PC-9 (cell line): ENCODE measurements at regions not wholly inside any gene's neighbourhood (a gene's known extent, or its start where the extent isn't known, plus 50 kb on each side); places are given as distances from the start of the nearest gene placed in this dataset.
A peak's percentile ranks its signal among the peaks of the same experiment; 100 is the strongest.

ENCODE experiments used
- BruUV-seq: library from RNA; stranded (reverse); fragments of 400-500 nt; replicated peaks from 2 replicates; lab custom pipeline; 2021; lab: Mats Ljungman, UMichigan
- CTCF ChIA-PET: fragments of 300-600 bp; sonication (Branson Sonifier 250); formaldehyde crosslinking; loops from one replicate; lab custom pipeline; 2022; ENCODE audit warnings: antibody characterized with exemption; lab: Charles Lee
- POLR2A ChIA-PET: fragments of 300-600 bp; sonication (Branson Sonifier 250); formaldehyde crosslinking; loops from one replicate; lab custom pipeline; 2022; ENCODE audit warnings: antibody characterized with exemption; ENCODE audit not compliant: unreplicated experiment; lab: Charles Lee
- DNase-seq, 2 experiments: peaks; one replicate each; pipeline versions ENCODE4 v3.0.0 to v3.0.0-alpha.2; 2015 to 2022; ENCODE audit warnings: mixed read lengths in 1 of 2
- H2AFZ ChIP-seq: fragments of 200-600 bp; sonication (generic); 2 replicates; pipeline ENCODE4 v1.8.1; 2017; ENCODE audit warnings: antibody characterized with exemption
- H3F3A ChIP-seq: fragments of 200-600 bp; sonication (generic); 2 replicates; pipeline ENCODE4 v1.8.1; 2017; ENCODE audit warnings: antibody characterized with exemption, mild to moderate bottlenecking, low read depth; ENCODE audit not compliant: insufficient read depth
- H3K27ac ChIP-seq: fragments of 200-600 bp; sonication (generic); 2 replicates; pipeline ENCODE4 v1.6.1; 2016; ENCODE audit warnings: mixed run types
- H3K27me3 ChIP-seq: fragments of 200-600 bp; sonication (generic); 2 replicates; pipeline ENCODE4 v1.6.1; 2016; ENCODE audit warnings: low read depth, mixed run types; ENCODE audit not compliant: insufficient read depth
- H3K36me3 ChIP-seq: fragments of 200-600 bp; sonication (generic); 2 replicates; pipeline ENCODE4 v1.6.1; 2016; ENCODE audit warnings: low read depth, mixed run types
- H3K4me1 ChIP-seq: fragments of 200-600 bp; sonication (generic); replicated peaks from 2 replicates; pipeline ENCODE4 v1.6.1; 2016; ENCODE audit warnings: mixed run types; ENCODE audit not compliant: insufficient read depth
- H3K4me2 ChIP-seq: fragments of 200-600 bp; sonication (generic); 2 replicates; pipeline ENCODE4 v1.6.1; 2017; ENCODE audit warnings: mixed run types
- H3K4me3 ChIP-seq: fragments of 200-600 bp; sonication (generic); 2 replicates; pipeline ENCODE4 v1.6.1; 2016; ENCODE audit warnings: mixed run types
- H3K79me2 ChIP-seq: fragments of 200-600 bp; sonication (generic); 2 replicates; pipeline ENCODE4 v1.6.1; 2017; ENCODE audit warnings: low read depth, mixed run types
- H3K9me2 ChIP-seq: fragments of 200-600 bp; sonication (generic); 2 replicates; pipeline ENCODE4 v1.8.1; 2017; ENCODE audit warnings: mild to moderate bottlenecking; ENCODE audit not compliant: insufficient read depth
- H3K9me3 ChIP-seq: fragments of 200-600 bp; sonication (generic); 2 replicates; pipeline ENCODE4 v1.8.1; 2016; ENCODE audit warnings: low read depth; ENCODE audit not compliant: insufficient read depth
- H4K20me1 ChIP-seq: fragments of 200-600 bp; sonication (generic); 2 replicates; pipeline ENCODE4 v1.8.1; 2017; ENCODE audit not compliant: insufficient read depth
- CTCF ChIP-seq: fragments of 200-600 bp; sonication (generic); conservative IDR thresholded peaks from 2 replicates; pipeline ENCODE4 v1.6.1; 2017; ENCODE audit warnings: mixed run types, antibody characterized with exemption, mild to moderate bottlenecking, moderate library complexity
- EZH2 ChIP-seq: fragments of 200-600 bp; sonication (generic); IDR thresholded peaks from 2 replicates; pipeline ENCODE4 v1.8.0; 2017; ENCODE audit warnings: antibody characterized with exemption, low read depth
- intact Hi-C: fragments of 100-400 bp; cut with micrococcal nuclease; formaldehyde crosslinking; loops from one replicate; pipeline ENCODE4 v1.10.0; 2022; ENCODE audit not compliant: unreplicated experiment

- Histone ChIP-seq H3K9me2 (no peaks in the 10 kb centered on the region), H3F3A (peaks cover 17% of the 10 kb centered on the region; the same call in 1 of the 2 replicates), H3K9me3 (no peaks in the 10 kb centered on the region), H4K20me1 (no peaks in the 10 kb centered on the region), H3K36me3 (no peaks in the 10 kb centered on the region), H3K4me1 (peaks cover 22% of the 10 kb centered on the region), H3K79me2 (no peaks in the 10 kb centered on the region), H3K4me3 (no peak overlapping the region), H2AFZ (no peak overlapping the region), H3K27me3 (no peaks in the 10 kb centered on the region), H3K4me2 (peak overlapping the region; percentile 8), H3K27ac (no peak overlapping the region)
- CTCF ChIA-PET, result no interaction called here
- intact Hi-C loops, result no loop called here
- no TSS peak for BruUV-seq
- DNase-seq, result peak in 1 of 2 experiments; percentile 55
- POLR2A ChIA-PET, result no interaction called here
- TF ChIP-seq EZH2 (no peak), CTCF (no peak)
Measured at GRCh38 chr9:13718539-13718938, 439.0 kb upstream of the MPDZ start.

- Histone ChIP-seq H4K20me1 (no peaks in the 10 kb centered on the region), H2AFZ (no peak overlapping the region), H3K9me3 (no peaks in the 10 kb centered on the region), H3K36me3 (no peaks in the 10 kb centered on the region), H3F3A (peaks cover 17% of the 10 kb centered on the region; the same call in 1 of the 2 replicates), H3K4me1 (peaks cover 22% of the 10 kb centered on the region), H3K4me3 (no peak overlapping the region), H3K9me2 (no peaks in the 10 kb centered on the region), H3K27ac (no peak overlapping the region), H3K4me2 (peak overlapping the region; percentile 8), H3K79me2 (no peaks in the 10 kb centered on the region), H3K27me3 (no peaks in the 10 kb centered on the region)
- DNase-seq, result peak; percentile 21 to 66
- BruUV-seq, result no TSS peak
- TF ChIP-seq EZH2 (no peak), CTCF (no peak)
- POLR2A ChIA-PET, result no interaction called here
- CTCF ChIA-PET, result no interaction called here
- intact Hi-C loops, result no loop called here
Measured at GRCh38 chr9:13718086-13718485, 438.6 kb upstream of the MPDZ start.

GRCh38 chr9:13717322-13718054 is 438.0 kb upstream of the MPDZ start:
- Histone ChIP-seq H3K79me2 (no peaks in the 10 kb centered on the region), H3K4me1 (peaks cover 22% of the 10 kb centered on the region), H3K27ac (no peak overlapping the region), H3K4me2 (peak overlapping the region; percentile 8; the same call in 1 of the 2 replicates), H3K9me3 (no peaks in the 10 kb centered on the region), H3K27me3 (no peaks in the 10 kb centered on the region), H3K4me3 (no peak overlapping the region), H2AFZ (no peak overlapping the region), H3F3A (peaks cover 17% of the 10 kb centered on the region; the same call in 1 of the 2 replicates), H3K9me2 (no peaks in the 10 kb centered on the region), H4K20me1 (no peaks in the 10 kb centered on the region), H3K36me3 (no peaks in the 10 kb centered on the region)
- POLR2A ChIA-PET, result no interaction called here
- BruUV-seq, result no TSS peak
- DNase-seq, result no peak
- no peak for TF ChIP-seq EZH2
- TF ChIP-seq CTCF, result no peak
- intact Hi-C loops, result no loop called here
- CTCF ChIA-PET, result no interaction called here
